HUDEP-2 (cell line): ENCODE measurements at regions not wholly inside any gene's neighbourhood (a gene's known extent, or its start where the extent isn't known, plus 50 kb on each side); places are given as distances from the start of the nearest gene placed in this dataset.
"Not testable (repeated sequence)": the region's sequence is repeated elsewhere in the genome, so short reads cannot be mapped to it uniquely, and the experiment has no call there.

Experiments used
- DNase-seq, 76 experiments: peaks; one replicate each; lab custom pipeline; 2025; ENCODE audit not compliant: unreplicated experiment in 76 of 76; lab: John Stamatoyannopoulos, UW

- DNase-seq = no peak
Observed at GRCh38 chr3:26108846-26109489, 319.1 kb downstream of the OXSM start.

GRCh38 chr3:26114851-26115250 lies 325.0 kb downstream of the OXSM start:
- DNase-seq = no peak

- DNase-seq = no peak
Observed at GRCh38 chr3:26118165-26118564, 328.3 kb downstream of the OXSM start.

- no peak for DNase-seq
Observed at GRCh38 chr3:26132942-26133341, 343.1 kb downstream of the OXSM start.

GRCh38 chr3:26141296-26141695 lies 351.4 kb downstream of the OXSM start:
- DNase-seq = no peak

GRCh38 chr3:26145769-26146168 lies 355.9 kb downstream of the OXSM start:
- DNase-seq = no peak

GRCh38 chr3:26157428-26157827 lies 367.5 kb downstream of the OXSM start:
- not testable (repeated sequence) for DNase-seq

GRCh38 chr3:26171006-26171405 lies 381.1 kb downstream of the OXSM start:
- no peak for DNase-seq

- no peak for DNase-seq
Observed at GRCh38 chr3:26191556-26191955, 401.7 kb downstream of the OXSM start.

- DNase-seq = no peak
Observed at GRCh38 chr3:26193558-26193957, 403.7 kb downstream of the OXSM start.

GRCh38 chr3:26196781-26197180 lies 406.9 kb downstream of the OXSM start:
- DNase-seq = no peak

- DNase-seq = no peak
Observed at GRCh38 chr3:26198609-26199008, 408.7 kb downstream of the OXSM start.

GRCh38 chr3:26202169-26202568 lies 412.3 kb downstream of the OXSM start:
- no peak for DNase-seq

- no peak for DNase-seq
Observed at GRCh38 chr3:26205475-26205874, 415.6 kb downstream of the OXSM start.

- DNase-seq = no peak
Observed at GRCh38 chr3:26208201-26208600, 414.4 kb upstream of the LRRC3B start.

- DNase-seq = no peak
Observed at GRCh38 chr3:26229801-26230200, 392.8 kb upstream of the LRRC3B start.

- no peak for DNase-seq
Observed at GRCh38 chr3:26233374-26233773, 389.2 kb upstream of the LRRC3B start.

GRCh38 chr3:26236531-26236930 lies 386.0 kb upstream of the LRRC3B start:
- no peak for DNase-seq

- DNase-seq = no peak
Observed at GRCh38 chr3:26237036-26237682, 385.4 kb upstream of the LRRC3B start.

GRCh38 chr3:26244586-26244985 lies 378.0 kb upstream of the LRRC3B start:
- DNase-seq = not testable (repeated sequence)

- DNase-seq = no peak
Observed at GRCh38 chr3:26245236-26245635, 377.3 kb upstream of the LRRC3B start.

GRCh38 chr3:26246901-26247300 lies 375.7 kb upstream of the LRRC3B start:
- DNase-seq = no peak

- DNase-seq = peak in 1 of 76 experiments; percentile 1
Observed at GRCh38 chr3:26247712-26248111, 374.9 kb upstream of the LRRC3B start.
